ENCODE measurements at regions not wholly inside any gene's neighbourhood (a gene's known extent, or its start where the extent isn't known, plus 50 kb on each side); places are given as distances from the start of the nearest gene placed in this dataset.

- TF ChIP-seq, protein P1, sequence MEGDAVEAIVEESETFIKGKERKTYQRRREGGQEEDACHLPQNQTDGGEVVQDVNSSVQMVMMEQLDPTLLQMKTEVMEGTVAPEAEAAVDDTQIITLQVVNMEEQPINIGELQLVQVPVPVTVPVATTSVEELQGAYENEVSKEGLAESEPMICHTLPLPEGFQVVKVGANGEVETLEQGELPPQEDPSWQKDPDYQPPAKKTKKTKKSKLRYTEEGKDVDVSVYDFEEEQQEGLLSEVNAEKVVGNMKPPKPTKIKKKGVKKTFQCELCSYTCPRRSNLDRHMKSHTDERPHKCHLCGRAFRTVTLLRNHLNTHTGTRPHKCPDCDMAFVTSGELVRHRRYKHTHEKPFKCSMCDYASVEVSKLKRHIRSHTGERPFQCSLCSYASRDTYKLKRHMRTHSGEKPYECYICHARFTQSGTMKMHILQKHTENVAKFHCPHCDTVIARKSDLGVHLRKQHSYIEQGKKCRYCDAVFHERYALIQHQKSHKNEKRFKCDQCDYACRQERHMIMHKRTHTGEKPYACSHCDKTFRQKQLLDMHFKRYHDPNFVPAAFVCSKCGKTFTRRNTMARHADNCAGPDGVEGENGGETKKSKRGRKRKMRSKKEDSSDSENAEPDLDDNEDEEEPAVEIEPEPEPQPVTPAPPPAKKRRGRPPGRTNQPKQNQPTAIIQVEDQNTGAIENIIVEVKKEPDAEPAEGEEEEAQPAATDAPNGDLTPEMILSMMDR (conservative IDR thresholded peaks at IDR 0.05): no peak
- TF ChIP-seq ZFX (IDR thresholded peaks at IDR 0.05): no peak
Measured at GRCh38 chr20:48194583-48194982, 409.3 kb upstream of the SULF2 start.

Measured in C4-2B (cell line).